HG03066 (cell line): ENCODE measurements at regions not wholly inside any gene's neighbourhood (a gene's known extent, or its start where the extent isn't known, plus 50 kb on each side); places are given as distances from the start of the nearest gene placed in this dataset.
"Not testable (repeated sequence)": the region's sequence is repeated elsewhere in the genome, so short reads cannot be mapped to it uniquely, and the experiment has no call there.

ENCODE experiments used
- ATAC-seq: cut with Tn5 transposase; IDR thresholded peaks from one replicate; pipeline ENCODE4 v1.9.1; 2021; ENCODE audit warnings: low read depth; ENCODE audit not compliant: unreplicated experiment

DNA sequence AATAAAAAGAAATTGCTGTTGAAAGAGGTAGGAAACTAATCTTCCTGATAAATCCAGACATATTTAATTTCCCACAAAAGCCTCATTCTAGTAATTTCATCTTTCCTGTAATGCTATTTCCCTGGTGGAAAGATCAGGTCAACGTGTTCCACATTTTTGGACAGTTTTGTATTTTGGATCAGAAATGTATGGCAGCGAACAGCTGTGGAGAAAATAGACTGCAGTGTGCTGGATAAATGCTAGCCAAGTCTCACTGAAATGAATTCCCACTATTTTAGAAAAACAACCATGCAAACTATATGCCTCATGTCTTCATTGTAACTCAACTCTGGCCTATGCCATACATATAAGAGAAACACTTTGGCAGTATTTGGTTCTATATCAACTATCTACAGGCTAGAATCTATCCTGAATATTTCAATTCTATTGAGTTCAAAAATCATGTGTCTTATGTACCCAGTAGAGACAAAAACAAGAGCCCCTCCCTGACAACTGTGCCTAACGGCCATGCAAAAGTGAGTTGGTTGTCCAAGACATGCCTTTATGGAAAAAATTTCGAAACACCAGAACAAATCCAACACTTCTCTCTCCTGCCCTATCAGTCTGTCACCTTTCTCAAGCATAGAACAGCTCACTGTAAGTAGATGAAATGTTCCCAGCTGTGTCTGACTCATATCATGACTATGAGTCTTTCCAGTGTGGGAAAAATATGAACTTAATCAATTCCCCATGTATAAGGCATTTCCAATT is 191.3 kb upstream of the NREP start:
- no peak for ATAC-seq

DNA sequence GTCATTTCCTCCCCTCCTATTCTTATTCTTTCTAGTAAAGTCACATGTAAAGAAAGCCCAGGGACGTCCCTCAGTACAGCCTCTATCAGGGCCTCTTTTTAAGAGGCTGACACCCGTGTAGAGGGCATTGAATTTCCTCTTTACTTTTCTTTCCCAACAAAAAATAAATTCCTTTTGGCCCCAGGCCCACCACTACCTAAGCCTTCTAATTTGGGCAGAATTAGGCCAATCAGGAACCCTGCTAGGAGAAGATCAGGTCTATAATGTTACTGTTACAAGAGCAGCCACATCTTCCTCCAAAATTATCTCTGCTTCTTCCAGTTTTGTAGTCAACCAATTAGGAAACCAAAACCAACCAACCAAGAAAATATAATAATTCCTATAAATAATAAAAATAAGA is 189.6 kb upstream of the NREP start:
- ATAC-seq = no peak

DNA sequence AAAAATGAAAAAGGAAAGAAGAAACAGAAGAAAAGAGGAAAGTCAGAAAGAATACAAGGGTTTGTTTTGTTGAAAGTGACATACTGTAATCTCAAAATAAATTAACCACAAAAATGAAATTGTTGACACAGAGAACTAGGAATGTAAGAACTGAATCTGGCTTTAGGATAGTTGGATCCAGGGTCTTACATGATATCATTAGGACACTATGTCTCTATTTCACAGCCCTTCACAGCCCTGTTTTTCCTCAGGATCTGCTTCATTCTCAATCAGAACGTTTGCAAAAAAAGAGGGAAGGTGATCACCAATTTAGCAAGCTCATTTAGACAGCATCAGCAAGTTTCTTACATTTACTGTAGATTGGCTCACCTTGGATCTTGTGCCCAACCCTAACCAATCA is 188.5 kb upstream of the NREP start:
- ATAC-seq = no peak

DNA sequence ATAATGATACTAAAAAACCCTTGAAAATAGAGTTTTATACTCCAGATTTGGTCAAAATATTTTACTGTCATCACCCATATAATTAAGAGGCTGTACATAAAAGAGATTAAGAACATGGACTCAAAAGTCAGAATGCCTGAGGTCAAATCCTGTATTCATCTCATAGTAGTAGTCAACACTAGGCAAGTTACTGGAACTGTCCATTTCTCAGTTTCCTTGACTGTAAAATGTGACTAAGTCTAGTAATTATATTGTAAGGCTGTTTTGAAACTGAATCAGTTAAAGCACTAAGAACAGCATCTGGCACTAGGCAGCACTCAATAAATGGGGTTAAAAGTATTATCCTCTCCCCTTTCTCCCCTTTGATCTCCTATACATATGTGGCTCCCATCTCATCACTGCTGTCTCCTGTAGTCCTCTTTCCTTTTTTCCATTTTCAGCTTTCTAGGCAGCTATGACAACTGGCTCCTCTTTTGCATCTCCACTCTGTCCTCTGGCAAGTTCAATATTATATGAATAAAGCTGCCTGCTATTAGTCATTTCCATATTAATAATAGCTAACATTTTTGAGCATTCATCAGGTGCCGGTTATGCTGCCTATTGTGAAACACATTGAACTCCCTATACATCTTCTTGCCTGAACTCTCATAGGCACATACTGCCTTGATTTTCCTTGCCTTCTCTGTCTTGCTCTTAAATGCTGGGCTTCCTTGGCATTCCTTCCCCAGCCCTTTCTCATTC is 185.8 kb upstream of the NREP start:
- no peak for ATAC-seq

DNA sequence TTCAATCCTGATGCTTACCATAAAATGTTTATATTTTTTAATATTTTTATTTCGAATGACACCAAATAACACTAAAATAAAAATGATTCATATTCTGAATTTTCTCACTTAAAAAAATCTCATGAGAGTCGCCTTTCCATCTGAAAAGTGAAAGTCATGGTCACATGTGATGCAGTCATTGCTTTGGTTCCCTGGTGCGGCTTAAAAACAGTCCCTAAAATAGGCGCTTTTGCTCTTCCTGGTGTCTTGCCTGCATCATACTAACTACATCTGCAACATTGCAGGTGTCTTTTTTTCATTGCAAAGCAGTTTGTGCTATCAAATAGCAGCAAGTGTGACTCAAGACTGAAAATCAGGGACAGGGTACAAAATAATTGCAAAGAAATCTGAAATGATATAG is 185.2 kb upstream of the NREP start:
- ATAC-seq = no peak

DNA sequence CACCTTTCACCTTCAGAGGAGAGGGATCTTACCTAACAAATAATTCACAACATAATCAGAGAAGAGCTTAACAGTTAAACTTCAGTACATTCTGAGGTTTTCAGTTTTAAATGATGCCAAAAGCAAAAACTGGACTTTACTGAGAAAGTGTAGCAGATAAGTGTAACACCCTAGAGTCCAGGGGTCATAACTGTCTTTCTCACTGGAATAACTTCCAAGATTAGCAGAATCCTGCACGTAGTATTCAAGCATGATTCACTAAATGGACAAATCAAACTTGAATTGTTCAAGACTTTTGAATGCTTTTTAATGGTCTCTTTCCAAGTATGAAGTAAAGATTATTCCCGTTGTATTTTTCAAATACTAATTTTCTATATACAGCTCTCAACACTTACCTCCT is 180.1 kb upstream of the NREP start:
- ATAC-seq = no peak

DNA sequence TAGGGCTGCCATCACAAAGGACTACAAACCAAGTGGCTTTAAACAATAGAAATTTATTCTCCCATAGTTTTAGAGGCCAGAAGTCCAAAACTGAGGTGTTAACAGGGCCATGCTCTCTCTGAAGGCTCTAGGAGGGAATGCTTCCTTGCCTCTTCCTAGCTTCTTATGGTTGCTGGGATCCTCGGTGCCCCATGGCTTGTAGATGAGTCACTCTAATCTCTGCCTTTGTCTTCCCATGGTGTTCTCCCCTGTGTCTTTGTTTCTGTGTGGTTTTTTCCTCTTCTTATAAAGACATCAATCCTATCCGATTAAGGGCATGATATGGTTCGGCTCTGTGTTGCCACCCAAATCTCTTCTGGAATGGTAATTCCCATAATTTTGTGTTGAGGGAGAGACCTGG is 178.8 kb upstream of the NREP start:
- ATAC-seq = no peak

DNA sequence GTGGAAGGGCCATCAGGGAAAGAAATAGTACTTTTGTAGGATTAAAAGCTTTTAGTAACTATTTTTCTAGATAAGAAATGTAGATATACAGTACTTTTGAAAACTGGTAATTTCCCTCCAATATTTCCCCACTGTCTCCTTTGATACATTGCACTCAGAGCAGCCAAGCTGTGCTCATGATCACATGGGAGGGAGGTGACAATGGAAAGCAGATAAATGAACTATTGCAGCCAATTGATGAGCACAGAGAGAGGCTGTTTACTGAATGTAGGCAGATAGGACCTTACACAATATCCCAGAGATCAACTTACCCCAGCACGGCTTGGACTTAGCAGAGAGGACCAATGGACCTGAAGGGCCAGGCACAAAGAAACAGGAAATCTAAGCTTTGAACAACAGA is 178.0 kb upstream of the NREP start:
- no peak for ATAC-seq

DNA sequence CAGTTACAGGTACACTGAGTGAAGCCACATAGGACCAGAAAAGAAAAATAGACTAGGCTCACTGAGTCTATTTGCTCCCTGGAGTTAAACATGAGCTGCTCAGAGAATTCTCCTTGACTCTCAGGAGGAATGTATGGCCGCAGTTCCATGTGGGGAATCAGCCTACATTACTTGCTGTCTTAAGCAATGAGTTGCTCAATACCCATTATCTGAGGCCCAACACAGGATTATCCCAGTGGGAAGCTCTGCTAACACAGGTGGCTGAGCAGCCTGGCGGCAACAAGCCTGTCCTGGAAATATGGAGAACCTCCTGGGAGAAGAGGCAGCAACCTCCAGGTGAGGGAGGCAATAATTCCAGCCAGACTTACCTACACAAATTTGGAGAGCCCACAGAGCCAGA is 177.5 kb upstream of the NREP start:
- ATAC-seq = no peak

DNA sequence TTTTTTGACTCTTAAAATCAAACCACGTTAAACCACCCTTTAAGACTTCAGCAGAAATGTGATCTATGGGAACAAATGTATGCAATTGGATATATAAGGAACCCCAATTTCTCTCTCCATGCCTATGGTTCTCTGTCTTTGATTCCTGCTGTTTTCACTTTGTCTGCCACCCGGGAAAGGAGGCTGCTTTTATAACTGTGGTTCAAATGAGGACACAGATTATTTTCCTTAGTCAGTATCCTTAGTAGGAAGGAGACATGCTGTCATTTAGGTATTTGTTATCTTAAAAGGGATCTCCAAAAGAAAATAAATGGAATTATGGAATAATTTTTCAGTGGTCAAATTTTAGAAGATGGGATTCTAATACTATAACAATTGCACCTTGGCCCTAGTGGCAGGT is 176.1 kb upstream of the NREP start:
- ATAC-seq = no peak

DNA sequence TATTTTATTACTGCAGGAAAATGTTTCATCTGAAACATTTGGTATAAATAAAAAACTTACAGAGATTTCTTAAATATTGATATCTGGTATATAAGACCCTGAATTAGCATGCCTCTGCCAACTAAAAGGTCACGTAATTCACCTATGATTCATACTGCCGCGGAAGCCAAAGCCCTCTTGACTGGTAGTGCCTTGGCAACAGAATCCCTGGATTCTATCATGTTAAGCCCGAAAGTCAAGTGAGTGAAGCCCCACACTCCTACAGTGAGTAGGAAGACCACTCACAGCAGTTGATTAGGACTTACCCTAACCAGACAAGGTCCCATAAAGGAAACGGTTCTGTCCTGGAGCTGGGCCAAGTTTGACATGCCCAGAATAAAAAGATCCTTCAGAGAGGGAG is 175.6 kb upstream of the NREP start:
- no peak for ATAC-seq

DNA sequence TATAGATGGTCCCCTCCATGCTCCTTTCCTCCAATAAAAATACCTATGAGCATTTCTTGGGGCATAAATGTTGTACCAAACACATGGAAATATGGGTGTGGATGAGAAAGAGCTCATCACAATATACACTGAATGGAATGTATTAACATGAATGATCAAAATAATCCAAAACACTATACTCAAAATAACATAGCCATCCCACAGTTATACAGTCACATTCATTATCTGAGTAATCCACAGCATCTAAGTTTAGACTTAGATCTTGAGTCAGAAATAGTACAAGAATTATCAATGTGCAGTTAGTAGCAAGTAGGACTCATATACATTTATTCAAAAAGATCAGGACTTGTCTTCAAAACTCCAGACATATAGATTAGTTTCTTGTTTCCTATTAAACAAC is 175.2 kb upstream of the NREP start:
- no peak for ATAC-seq

DNA sequence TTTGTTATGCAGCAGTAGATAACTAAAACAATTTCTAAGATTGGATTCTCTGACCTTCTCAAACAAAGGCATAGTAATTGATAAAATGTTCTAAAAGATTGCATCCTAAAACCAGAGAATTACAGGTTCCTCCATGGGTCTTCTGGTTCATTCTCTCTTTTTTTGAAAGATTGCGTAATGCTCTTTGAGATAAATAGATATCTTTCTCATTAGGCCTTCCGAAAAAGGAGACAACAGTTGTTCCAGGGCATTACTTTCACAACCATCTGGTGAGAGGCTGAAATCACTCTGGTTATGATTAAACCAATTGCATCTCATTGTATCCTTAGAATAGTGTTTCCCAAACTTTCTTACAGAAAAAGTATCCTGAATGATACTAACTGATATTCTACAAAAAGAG is 174.7 kb upstream of the NREP start:
- ATAC-seq = no peak

DNA sequence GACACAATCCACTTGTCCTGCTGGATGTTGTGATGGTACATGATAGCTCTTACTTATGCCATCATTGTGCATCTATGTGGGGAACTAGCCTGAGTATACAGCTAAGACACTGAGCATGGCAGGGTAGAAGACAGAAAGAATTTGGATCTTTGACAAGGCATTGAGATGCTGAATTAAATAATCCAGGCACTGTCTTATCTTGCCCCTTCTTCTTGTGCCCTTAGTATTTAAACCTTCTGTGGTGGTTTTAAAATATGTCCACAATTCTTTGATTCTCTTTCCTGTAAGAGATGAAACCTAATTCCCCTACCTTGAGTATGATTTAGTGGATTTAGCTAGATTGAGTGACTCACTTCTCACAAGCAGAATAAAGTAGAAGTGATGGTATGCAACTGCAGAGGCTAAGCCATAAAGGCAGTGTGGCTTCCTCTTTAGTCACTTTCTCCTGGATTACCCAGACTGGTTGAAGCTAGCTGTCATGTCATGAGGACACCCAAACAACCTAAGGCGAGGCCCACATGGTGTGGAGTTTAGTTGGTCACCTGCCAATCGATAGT is 174.0 kb upstream of the NREP start:
- no peak for ATAC-seq

DNA sequence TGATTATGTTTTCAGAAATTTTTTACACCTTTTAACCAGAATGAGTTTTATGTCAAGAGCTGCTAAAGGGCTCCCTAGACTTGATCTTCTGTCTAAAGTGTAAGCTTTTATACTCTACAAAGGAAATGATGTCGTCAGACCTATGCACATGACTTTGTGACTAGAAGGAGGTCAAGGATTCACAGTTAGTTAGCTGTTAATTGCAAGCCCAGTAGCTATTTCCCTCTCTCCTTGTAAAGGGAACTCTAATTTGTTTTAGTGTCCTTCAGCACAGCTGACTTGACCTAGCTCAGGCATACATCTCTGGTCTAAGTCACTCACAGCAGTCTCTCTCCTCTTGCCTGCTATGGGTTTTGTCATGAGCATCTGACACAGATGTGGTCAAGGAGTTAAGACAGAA is 173.5 kb upstream of the NREP start:
- ATAC-seq = no peak

DNA sequence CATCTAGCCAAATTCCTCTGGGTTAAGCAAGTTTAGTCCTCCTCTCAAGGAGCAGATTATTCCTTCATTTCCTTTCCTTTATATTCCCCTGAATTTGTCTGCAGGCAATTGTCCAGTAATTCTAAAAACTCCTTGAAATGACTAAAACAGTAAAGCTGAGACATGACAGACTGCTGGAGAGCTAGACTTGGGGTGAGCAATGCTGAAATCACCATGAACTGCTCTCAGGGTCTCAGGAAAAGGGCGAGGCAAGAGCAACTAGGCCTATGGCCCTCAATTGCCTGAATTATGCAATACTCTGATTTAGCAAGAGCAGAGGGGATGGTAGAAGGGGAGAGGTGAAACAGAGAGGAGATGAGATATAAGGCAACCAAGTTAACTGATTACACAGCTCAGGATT is 172.9 kb upstream of the NREP start:
- no peak for ATAC-seq

DNA sequence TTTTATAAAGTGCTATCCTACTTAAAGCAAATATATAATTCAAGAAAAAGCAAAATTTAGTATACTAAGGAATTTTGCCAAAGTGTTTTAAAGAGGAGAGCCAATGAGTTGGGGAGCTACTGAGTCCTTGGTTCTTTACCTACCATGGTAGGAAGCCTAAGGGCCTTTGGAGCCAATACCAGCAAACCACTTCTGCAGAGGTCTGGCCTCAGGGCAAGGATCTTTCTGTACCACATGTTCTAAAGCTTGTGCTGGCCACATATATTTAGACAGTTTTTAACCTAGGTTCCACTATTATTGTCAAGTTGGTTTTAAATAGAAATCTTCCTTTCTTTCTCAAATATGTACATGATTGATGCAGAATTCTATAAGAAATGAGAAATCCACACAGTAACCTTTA is 172.3 kb upstream of the NREP start:
- no peak for ATAC-seq

DNA sequence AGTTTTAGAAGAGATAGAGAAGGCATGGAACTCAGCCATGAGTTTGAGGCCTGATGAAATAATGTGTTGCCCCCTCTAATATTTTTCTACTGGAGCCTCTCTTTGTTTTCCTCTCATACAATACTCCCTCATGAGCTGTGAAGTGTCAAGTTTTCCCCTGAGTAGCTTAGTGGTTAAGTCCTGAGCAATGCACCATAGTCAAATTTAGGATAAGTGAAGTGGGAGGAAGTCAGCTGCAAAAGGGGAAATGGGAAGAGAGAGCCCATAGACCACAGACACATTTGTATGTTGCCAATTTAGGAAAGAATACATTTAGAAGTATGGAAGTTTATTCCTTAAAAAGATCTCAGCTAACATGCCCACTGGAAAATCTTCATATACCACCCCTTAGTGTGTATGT is 171.5 kb upstream of the NREP start:
- ATAC-seq = no peak

DNA sequence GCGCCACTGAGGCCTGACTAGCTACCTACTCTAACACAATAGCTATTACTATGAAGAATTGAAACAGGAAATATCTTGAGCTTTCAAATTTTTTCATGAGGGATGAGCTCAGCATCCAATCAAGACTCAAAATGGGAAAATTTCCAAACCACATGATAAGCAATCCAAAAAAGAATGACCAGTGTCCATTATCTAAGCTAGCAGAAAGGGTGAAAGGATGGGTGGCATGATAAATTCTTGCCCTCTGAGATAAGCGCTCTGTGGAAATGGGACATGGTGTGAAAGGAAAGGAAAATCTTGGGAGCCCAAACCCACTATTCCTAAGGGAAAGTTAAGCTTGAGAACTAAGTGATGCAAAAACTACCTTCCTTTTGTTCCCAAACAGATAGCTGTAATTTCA is 170.2 kb upstream of the NREP start:
- no peak for ATAC-seq

DNA sequence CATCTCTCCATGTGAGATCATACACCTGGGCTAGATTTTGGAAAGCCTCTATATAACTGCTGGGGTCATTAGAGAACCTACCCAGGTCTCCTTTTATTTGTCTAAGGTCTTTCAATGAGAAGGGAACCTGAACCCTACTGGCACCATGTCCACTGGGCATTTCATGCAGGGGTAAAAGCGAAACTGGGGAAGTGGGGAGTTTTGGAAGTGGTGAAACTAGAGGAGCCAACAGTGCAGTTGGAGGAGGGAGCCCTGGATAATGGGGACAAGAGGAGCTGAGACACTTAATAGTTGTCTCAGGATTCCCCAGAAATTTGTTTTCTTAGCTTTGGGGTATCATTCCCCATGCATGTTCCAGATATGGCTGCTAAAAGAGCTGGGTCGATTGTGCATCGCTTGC is 169.0 kb upstream of the NREP start:
- no peak for ATAC-seq

DNA sequence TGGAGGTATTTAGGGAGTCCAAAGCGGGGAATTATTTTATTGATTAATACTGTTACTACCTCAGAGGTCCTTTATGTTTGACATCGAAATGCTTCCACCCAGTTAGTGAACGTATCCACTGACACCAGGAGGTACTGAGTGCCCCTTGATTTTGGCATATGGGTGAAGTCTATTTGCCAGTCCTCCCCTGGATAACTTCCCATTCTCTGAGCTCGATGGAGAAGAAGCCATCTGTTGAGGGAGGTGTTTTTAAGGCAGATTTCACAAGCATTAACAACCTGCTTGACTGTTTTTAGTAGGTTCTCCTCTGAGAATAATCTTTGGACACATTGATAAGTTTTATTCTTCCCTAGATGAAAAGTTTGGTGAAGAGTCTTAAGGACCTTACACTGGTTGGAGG is 165.3 kb upstream of the NREP start:
- ATAC-seq = no peak

DNA sequence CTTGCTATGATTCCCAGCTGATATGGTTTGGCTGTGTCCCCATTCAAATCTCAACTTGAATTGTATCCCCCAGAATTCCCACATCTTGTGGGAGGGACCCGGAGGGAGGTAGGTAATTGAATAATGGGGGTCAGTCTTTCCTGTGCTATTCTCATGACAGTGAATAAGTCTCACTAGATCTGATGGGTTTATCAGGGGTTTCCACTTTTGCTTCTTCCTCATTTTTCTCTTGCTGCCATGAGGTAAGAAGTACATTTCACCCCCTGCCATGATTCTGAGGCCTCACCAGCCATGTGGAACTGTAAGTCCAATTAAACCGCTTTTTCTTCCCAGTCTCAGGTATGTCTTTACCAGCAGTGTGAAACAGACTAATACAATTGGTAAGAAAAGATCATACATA is 164.7 kb upstream of the NREP start:
- not testable (repeated sequence) for ATAC-seq
